PC-9 (cell line): ENCODE measurements at regions not wholly inside any gene's neighbourhood (a gene's known extent, or its start where the extent isn't known, plus 50 kb on each side); places are given as distances from the start of the nearest gene placed in this dataset.
"Not testable (repeated sequence)": the region's sequence is repeated elsewhere in the genome, so short reads cannot be mapped to it uniquely, and the experiment has no call there.

ENCODE experiments used
- CTCF ChIP-seq: fragments of 200-600 bp; sonication (generic); conservative IDR thresholded peaks from 2 replicates; pipeline ENCODE4 v1.6.1; 2017; ENCODE audit warnings: mixed run types, antibody characterized with exemption, mild to moderate bottlenecking, moderate library complexity
- EZH2 ChIP-seq: fragments of 200-600 bp; sonication (generic); IDR thresholded peaks from 2 replicates; pipeline ENCODE4 v1.8.0; 2017; ENCODE audit warnings: antibody characterized with exemption, low read depth

GRCh38 chr9:39566782-39567181 is 211.3 kb downstream of the SPATA31A1 start:
- not testable (repeated sequence) for TF ChIP-seq CTCF, EZH2
